Right hindlimb (tissue), 1 donor: ENCODE measurements at regions not wholly inside any gene's neighbourhood (a gene's known extent, or its start where the extent isn't known, plus 50 kb on each side); places are given as distances from the start of the nearest gene placed in this dataset.
"Not testable (repeated sequence)": the region's sequence is repeated elsewhere in the genome, so short reads cannot be mapped to it uniquely, and the experiment has no call there.

Experiments used
- DNase-seq: peaks from one replicate; pipeline ENCODE4 v3.0.0-alpha.2; 2018

- no peak for DNase-seq
Measured at GRCh38 chr10:17538941-17539340, 78.2 kb downstream of the HACD1 start.

GRCh38 chr10:17537281-17537680 lies 79.9 kb downstream of the HACD1 start:
- no peak for DNase-seq

- DNase-seq, result no peak
Measured at GRCh38 chr10:17536221-17536620, 81.0 kb downstream of the HACD1 start.

- no peak for DNase-seq
Measured at GRCh38 chr10:17533731-17534130, 79.3 kb upstream of the ST8SIA6 start.

GRCh38 chr10:17528306-17528862 lies 74.0 kb upstream of the ST8SIA6 start:
- DNase-seq, result no peak

GRCh38 chr10:17527514-17528146 lies 73.2 kb upstream of the ST8SIA6 start:
- no peak for DNase-seq

GRCh38 chr10:17526571-17526970 lies 72.2 kb upstream of the ST8SIA6 start:
- DNase-seq, result not testable (repeated sequence)

- DNase-seq, result no peak
Measured at GRCh38 chr10:17523917-17524316, 69.5 kb upstream of the ST8SIA6 start.

- DNase-seq, result no peak
Measured at GRCh38 chr10:17523246-17523753, 68.9 kb upstream of the ST8SIA6 start.

- not testable (repeated sequence) for DNase-seq
Measured at GRCh38 chr10:17522269-17522668, 67.9 kb upstream of the ST8SIA6 start.

GRCh38 chr10:17519457-17519856 lies 65.1 kb upstream of the ST8SIA6 start:
- DNase-seq, result no peak

GRCh38 chr10:17518338-17518737 lies 63.9 kb upstream of the ST8SIA6 start:
- peak; percentile 29 for DNase-seq

GRCh38 chr10:17516376-17516775 lies 62.0 kb upstream of the ST8SIA6 start:
- no peak for DNase-seq

- DNase-seq, result peak; percentile 31
Measured at GRCh38 chr10:17512341-17513001, 58.1 kb upstream of the ST8SIA6 start.

GRCh38 chr10:17510242-17510908 lies 56.0 kb upstream of the ST8SIA6 start:
- DNase-seq, result no peak

- no peak for DNase-seq
Measured at GRCh38 chr10:17507538-17507937, 53.1 kb upstream of the ST8SIA6 start.

- no peak for DNase-seq
Measured at GRCh38 chr10:17506856-17507471, 52.6 kb upstream of the ST8SIA6 start.

GRCh38 chr10:17506390-17506789 lies 52.0 kb upstream of the ST8SIA6 start:
- DNase-seq, result no peak

- no peak for DNase-seq
Measured at GRCh38 chr10:17504547-17505245, 50.3 kb upstream of the ST8SIA6 start.
